K562 (cell line): ENCODE measurements at regions not wholly inside any gene's neighbourhood (a gene's known extent, or its start where the extent isn't known, plus 50 kb on each side); places are given as distances from the start of the nearest gene placed in this dataset.

ENCODE experiments used
- CBX3 ChIP-seq, 2 experiments: IDR thresholded peaks; 1 replicate in 1 of 2; 2 replicates in 1 of 2; pipeline ENCODE4 v1.6.1; 2012; ENCODE audit warnings: inconsistent platforms in 2 of 2, low read length in 2 of 2, borderline replicate concordance in 1 of 2, control low read depth in 1 of 2
- HCFC1 ChIP-seq: IDR thresholded peaks from 2 replicates; pipeline ENCODE4 v1.6.1; 2012; ENCODE audit warnings: low read depth, low read length, improper control_type of control experiment
- HNRNPUL1 ChIP-seq: fragments of 200-400 bp; formaldehyde crosslinking; IDR thresholded peaks from 2 replicates; pipeline ENCODE4 v1.6.1; 2017; ENCODE audit warnings: low read length
- NFE2L1 ChIP-seq: fragments of 450-650 bp; IDR thresholded peaks from 2 replicates; pipeline ENCODE4 v1.6.1; 2016; ENCODE audit warnings: missing genetic modification characterization, low read depth, mild to moderate bottlenecking, missing compliant biosample characterization, moderate library complexity, borderline replicate concordance
- RCOR1 ChIP-seq, 2 experiments: IDR thresholded peaks; 2 replicates each; pipeline ENCODE4 v1.6.1; 2012; ENCODE audit warnings: low read depth in 2 of 2, low read length in 2 of 2, borderline replicate concordance in 1 of 2, improper control_type of control experiment in 1 of 2
- REST ChIP-seq, 2 experiments: fragments of 450-650 bp; formaldehyde crosslinking in 1 of 2; IDR thresholded peaks; 2 replicates each; pipeline versions ENCODE4 v1.4.0 to v1.6.1; 2014 to 2020; ENCODE audit warnings: mild to moderate bottlenecking in 2 of 2, borderline replicate concordance in 1 of 2, low read depth in 1 of 2
- RHOXF2B ChIP-seq: fragments of 250-450 bp; sonication (Bioruptor Pico); conservative IDR thresholded peaks from 2 replicates; pipeline ENCODE4 v1.5.1; 2021
- SRSF1 ChIP-seq: fragments of 200-400 bp; formaldehyde crosslinking; IDR thresholded peaks from 2 replicates; pipeline ENCODE4 v1.6.1; 2017; ENCODE audit warnings: mild to moderate bottlenecking, low read depth, low read length, moderate library complexity
- ZNF512 ChIP-seq: IDR thresholded peaks from 2 replicates; pipeline ENCODE4 v1.6.1; 2016; ENCODE audit warnings: missing genetic modification characterization, missing compliant biosample characterization

GRCh38 chr7:93739424-93739823 is 151.1 kb downstream of the TFPI2 start:
- TF ChIP-seq CBX3 (IDR thresholded peaks at IDR 0.05; ENCODE audit: borderline replicate concordance in 1 of 2, low read length in 2 of 2) = no peak
- TF ChIP-seq SRSF1 = no peak
- TF ChIP-seq HNRNPUL1 = no peak
- no peak for TF ChIP-seq RCOR1 (IDR thresholded peaks at IDR 0.05; ENCODE audit: borderline replicate concordance in 1 of 2, low read depth in 2 of 2, low read length in 2 of 2)
- TF ChIP-seq HCFC1 = no peak
- TF ChIP-seq ZNF512 (tag) = no peak
- no peak for TF ChIP-seq REST (IDR thresholded peaks at IDR 0.05; ENCODE audit: borderline replicate concordance)
- TF ChIP-seq REST (CRISPR knock-in tag; IDR thresholded peaks at IDR 0.05; ENCODE audit: low read depth) = no peak
- TF ChIP-seq NFE2L1 = no peak
- TF ChIP-seq RHOXF2B (CRISPR knock-in tag) = no peak
